GM18508 (cell line): ENCODE measurements at regions not wholly inside any gene's neighbourhood (a gene's known extent, or its start where the extent isn't known, plus 50 kb on each side); places are given as distances from the start of the nearest gene placed in this dataset.

Experiments
- ATAC-seq: cut with Tn5 transposase; IDR thresholded peaks from one replicate; pipeline ENCODE4 v1.9.1; 2021; ENCODE audit warnings: moderate number of reproducible peaks; ENCODE audit not compliant: insufficient read depth, unreplicated experiment

DNA sequence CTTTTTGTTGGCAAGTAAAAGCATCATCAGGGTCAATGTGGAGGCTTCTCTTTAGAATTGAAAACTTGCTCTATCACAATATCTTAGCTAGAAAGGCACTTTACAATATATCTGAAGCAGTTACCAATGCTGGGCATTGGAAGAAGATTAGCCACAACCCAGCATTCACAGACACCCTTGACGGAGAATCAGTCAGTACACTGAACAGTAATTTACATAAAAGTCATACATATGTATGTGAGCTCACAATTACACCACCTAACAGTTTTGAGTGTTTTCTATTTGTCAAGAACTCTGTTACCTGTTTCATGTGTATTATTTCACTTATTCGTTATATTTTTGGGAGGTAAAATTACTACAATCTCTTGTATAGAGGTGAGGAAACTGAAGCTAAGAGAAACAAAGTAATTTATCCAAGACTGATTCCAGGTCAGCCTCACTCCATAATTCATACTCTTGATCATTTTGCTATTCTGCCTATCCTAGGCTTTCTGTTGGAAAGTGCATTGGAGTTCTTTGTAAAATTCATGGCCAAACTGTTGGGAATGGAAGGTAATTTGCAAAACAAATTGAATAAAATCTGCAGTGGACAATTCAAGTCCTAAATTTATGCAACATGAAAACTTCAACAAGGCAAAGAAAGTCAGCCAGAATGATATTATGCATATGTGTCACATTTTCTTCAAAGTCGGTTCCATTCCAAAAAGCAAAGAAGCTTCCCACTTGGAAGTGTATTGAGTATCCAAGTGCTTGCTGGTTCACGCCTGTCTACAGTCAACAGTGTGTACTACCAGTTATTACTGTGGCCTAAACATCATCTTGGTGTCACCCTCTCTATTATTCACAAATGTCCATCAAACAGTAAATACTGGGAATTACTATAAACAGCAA lies 223.7 kb upstream of the SEMA6D start:
- no peak for ATAC-seq

DNA sequence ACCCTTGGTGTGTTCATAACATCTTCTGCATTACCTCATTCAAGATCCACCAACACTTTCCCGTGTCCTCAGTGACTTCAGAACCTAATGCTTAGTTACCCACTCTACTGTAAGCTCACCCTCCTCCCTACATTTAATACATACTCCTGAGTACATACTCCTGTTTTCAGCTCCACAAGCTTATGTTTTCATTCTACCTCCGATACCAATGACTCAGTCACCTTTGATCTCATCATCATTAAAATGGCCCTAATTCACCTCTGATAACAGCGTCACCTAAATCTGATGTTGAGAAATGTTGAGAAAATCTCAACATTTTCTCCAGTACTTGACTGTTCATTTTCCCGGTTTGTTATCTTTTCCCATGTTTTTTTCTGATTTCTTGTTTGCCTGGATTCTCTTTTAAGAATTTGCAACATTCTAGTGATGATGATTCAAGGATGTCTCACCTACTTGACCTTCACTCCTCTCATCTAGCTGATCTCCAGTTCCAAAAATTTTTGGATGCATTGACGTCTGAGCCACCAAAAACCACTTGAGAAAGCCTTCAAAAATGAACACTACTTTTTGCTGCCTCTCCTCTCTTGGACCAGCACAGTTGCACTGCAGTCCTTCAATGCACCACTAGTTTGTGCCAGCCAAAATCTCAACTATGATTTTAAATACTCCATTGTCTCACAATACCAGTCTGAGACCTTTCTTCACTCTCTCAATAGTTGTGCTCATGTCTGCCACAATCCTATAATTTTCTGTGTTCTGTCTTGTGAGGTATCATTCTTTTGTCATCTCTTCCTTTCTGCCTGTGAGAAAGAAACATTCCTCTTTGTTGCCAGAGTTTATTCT lies 220.7 kb upstream of the SEMA6D start:
- ATAC-seq = no peak

DNA sequence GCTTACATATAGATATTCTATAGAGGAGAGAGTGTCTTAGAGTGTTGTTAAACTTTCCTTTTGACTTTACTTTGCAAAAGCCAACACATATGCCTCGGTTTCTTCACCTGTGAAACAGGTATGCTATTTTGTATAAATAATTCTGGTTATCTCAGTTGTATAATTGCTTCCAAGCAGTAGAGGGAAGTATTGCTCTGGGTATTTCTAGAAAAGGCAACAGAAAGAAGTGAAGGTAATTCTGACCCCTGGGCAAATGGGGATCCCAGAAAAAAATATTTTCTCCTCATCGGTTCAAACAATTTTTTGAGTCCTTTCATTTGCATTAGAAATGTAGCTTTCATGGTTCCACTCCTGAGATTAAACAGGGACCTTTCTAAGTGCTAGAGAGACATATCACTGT lies 216.5 kb upstream of the SEMA6D start:
- ATAC-seq = no peak

DNA sequence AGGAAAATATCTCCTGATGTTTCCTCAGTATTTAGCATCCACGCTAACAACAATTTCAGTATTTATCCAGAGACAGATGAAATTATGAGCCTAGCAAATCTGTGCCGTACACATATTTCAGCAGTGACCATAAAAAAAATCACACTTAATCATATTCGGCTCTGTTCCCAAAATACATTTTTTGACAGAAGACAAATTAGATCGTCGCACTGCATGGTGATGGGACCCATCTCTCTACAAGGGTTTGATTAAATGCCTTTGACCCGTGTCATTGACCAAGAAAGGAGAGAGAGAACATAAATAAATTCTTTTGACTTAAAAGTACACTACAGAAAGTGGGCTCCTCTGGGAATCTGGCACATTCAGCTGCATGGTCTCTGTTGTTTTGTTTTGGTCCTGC lies 215.3 kb upstream of the SEMA6D start:
- ATAC-seq = no peak

DNA sequence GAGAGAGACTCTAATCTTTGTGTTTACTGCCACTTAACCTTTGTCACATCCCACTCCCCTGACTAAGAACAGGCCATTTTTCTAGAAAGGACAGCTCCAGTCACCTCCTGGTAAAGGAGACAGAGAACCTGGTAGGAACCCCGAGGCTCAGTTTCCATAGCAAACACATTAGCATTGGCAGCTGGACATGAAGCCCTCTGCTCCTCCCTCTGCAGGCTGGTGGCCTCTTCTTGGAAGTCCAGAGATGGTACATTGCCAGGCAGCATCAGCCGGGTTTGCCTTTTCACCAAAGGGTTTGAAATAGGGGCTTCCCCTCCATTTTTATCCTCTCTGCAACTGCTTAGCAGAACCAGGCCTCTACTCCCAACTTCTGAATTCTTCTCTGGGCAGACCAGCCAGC lies 213.4 kb upstream of the SEMA6D start:
- ATAC-seq = no peak

DNA sequence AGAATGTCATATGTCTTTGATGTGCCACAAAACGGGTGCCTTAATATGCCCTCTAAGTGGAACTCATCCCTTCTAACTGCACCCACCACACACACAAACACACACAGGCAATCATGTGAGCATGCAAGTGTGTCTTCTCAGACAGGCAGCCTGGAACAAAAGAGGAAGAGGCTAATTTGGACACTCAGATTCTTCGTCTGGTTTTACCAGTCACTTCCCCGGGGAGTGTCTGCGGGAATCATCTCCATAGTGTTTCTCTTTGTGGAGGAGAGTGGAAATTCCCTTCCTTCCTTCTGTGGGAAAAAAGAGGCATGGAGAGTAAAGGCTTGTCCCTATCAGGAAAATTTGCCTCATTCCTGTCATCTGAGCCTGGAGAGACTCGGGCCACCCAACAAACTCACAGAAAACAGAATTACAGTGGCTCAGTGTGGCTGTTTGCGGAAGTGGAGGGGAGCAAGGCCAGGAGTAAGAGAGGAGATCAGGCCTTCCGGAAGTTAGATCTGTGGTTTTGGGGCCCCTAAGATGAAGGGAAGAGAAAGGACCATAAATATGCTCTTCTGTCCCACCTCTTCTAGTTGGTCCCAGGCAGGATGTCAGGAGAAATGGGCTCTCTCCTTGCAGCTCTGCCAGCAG lies 212.6 kb upstream of the SEMA6D start:
- ATAC-seq = no peak

- ATAC-seq = no peak
These were observed 211.5 kb upstream of the SEMA6D start for GRCh38 chr15:47505712-47506328.

GRCh38 chr15:47506329-47507100 lies 210.8 kb upstream of the SEMA6D start:
- ATAC-seq = no peak

- no peak for ATAC-seq
These were observed 209.9 kb upstream of the SEMA6D start for GRCh38 chr15:47507221-47507985.

- ATAC-seq = no peak
These were observed 206.0 kb upstream of the SEMA6D start for GRCh38 chr15:47511261-47511660.

DNA sequence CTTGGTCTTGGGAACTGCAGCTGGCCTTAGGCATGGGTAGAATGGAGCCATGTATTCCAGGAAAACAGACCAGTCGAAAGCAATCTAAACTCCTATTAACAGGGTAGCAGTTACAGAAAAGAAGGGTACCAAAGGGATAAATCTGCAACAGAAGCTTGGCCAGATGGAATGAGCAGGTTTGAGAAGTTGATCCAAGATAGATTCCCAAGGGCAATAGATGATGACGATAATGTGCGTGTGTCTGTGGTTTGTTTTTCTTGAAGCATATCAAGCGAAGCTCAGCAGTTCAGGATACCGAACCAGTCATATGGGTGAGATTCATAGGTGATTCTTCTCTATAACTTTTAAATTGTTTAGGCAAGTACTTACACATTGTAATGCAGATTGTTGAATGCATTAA lies 203.8 kb upstream of the SEMA6D start:
- ATAC-seq = no peak

GRCh38 chr15:47514200-47514652 lies 203.1 kb upstream of the SEMA6D start:
- no peak for ATAC-seq

DNA sequence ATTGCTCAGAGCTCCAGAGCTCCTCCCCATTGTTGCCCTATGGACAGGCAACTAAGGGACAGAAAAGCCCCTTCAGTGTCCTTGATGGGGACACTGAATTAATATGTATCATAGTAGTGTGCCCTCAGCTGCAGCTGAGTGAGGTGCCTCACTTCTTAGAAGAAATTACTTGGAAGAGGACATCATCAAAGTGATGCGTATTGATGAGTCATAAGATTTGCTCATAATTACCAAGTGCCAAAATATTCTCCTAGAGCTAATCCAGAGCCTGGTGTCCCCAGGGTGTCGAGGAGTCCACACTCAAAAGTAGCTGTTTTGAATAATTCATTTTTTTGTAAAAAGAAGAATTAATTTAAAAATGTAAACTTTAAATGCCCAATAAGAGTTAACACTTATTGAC lies 200.7 kb upstream of the SEMA6D start:
- ATAC-seq = no peak

- ATAC-seq = no peak
These were observed 200.3 kb upstream of the SEMA6D start for GRCh38 chr15:47516972-47517371.

DNA sequence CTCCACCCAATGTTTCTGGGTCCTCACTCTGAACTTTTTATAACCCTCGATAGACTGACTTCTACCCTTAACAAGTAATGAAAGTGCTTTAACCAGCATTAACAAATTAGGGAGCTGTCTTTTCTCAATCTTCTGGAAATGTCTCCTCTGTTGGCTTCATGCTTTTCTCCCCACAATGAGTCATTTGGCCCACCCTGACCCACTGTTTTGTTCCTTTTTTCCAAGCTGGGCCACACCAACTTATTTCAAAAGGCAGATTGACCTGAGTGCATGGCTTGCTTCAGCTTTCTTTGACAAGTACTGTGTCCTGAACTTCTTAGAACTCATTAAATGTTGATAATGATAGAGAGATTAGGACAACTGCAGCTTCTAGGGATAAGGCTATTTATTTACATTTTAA lies 199.6 kb upstream of the SEMA6D start:
- ATAC-seq = no peak

GRCh38 chr15:47523681-47524475 lies 193.4 kb upstream of the SEMA6D start:
- no peak for ATAC-seq

- ATAC-seq = no peak
These were observed 188.1 kb upstream of the SEMA6D start for GRCh38 chr15:47529241-47529640.

- ATAC-seq = no peak
These were observed 182.6 kb upstream of the SEMA6D start for GRCh38 chr15:47534673-47535072.
